ENCODE measurements at regions not wholly inside any gene's neighbourhood (a gene's known extent, or its start where the extent isn't known, plus 50 kb on each side); places are given as distances from the start of the nearest gene placed in this dataset.

- Histone ChIP-seq H3K27me3 (ENCODE audit: insufficient read depth, low read length) (no peaks in the 10 kb centered on the region), H2AFZ (ENCODE audit: low read depth, low read length, poor library complexity, severe bottlenecking) (no peak overlapping the region), H3K9ac (ENCODE audit: low read length) (no peak overlapping the region), H3K9me3 (ENCODE audit: control insufficient read depth in 1 of 2, insufficient read depth in 1 of 2, low read depth in 1 of 2, low read length in 2 of 2) (no peaks in the 10 kb centered on the region), H4K20me1 (ENCODE audit: insufficient read depth) (no peaks in the 10 kb centered on the region), H3K4me2 (ENCODE audit: low read length) (no peak overlapping the region), H3K79me2 (ENCODE audit: insufficient read depth, low read length) (no peaks in the 10 kb centered on the region), H3K4me1 (ENCODE audit: control insufficient read depth in 1 of 2, insufficient read depth in 2 of 2, low read length in 2 of 2) (no peaks in the 10 kb centered on the region), H3K9me2 (ENCODE audit: insufficient read depth) (no peaks in the 10 kb centered on the region), H3K27ac (ENCODE audit: low read depth, low read length) (no peak overlapping the region), H3K4me3 (replicated peaks in 1 of 2; ENCODE audit: low read depth in 1 of 2, low read length in 2 of 2) (no peak overlapping the region), H3K36me3 (ENCODE audit: control insufficient read depth in 1 of 2, insufficient read depth in 2 of 2, low read length in 2 of 2) (no peaks in the 10 kb centered on the region)
- no peak for ATAC-seq
- BruUV-seq (replicated peaks), result no TSS peak
- POLR2A ChIA-PET, result no interaction called here
- RAD21 ChIA-PET (ENCODE audit: low non-redundant PET in 1 of 2, low total read pairs in 2 of 2, uncharacterized antibody in 2 of 2, unreplicated experiment in 2 of 2), result no interaction called here
- intact Hi-C loops (cut with micrococcal nuclease), result no loop called here
- DNase-seq (ENCODE audit: low read depth, low spot score), result no peak
- TF ChIP-seq REST (IDR thresholded peaks at IDR 0.05; ENCODE audit: low read depth) (no peak), EZH2 (IDR thresholded peaks at IDR 0.05) (no peak), ZNF274 (IDR thresholded peaks at IDR 0.05; ENCODE audit: low read depth, low read length) (no peak), POLR2AphosphoS5 (IDR thresholded peaks at IDR 0.05; ENCODE audit: low read depth, low read length) (no peak), RAD21 (IDR thresholded peaks at IDR 0.05; ENCODE audit: low read depth) (no peak), SRF (IDR thresholded peaks at IDR 0.05; ENCODE audit: low read depth) (no peak), CEBPB (IDR thresholded peaks at IDR 0.05; ENCODE audit: low read depth) (no peak), POLR2A (IDR thresholded peaks at IDR 0.05; ENCODE audit: borderline replicate concordance, extremely low read depth, insufficient read depth, insufficient read length) (no peak), JUND (IDR thresholded peaks at IDR 0.05) (no peak), EGR1 (IDR thresholded peaks at IDR 0.05; ENCODE audit: low read depth) (no peak), TCF7L2 (IDR thresholded peaks at IDR 0.05; ENCODE audit: borderline replicate concordance, extremely low read depth, insufficient read depth, insufficient read length) (no peak), CBX3 (IDR thresholded peaks at IDR 0.05; ENCODE audit: low read depth) (no peak), CTCF (IDR thresholded peaks at IDR 0.05 in 2 of 3, conservative IDR thresholded peaks at IDR 0.05 in 1 of 3; ENCODE audit: borderline replicate concordance in 1 of 3, insufficient read depth in 1 of 3, low read depth in 2 of 3, low read length in 2 of 3) (no peak), SIN3A (IDR thresholded peaks at IDR 0.05; ENCODE audit: low read depth) (no peak), ZFX (IDR thresholded peaks at IDR 0.05) (no peak), SP1 (IDR thresholded peaks at IDR 0.05; ENCODE audit: low read depth) (no peak), MAX (IDR thresholded peaks at IDR 0.05) (no peak)
- CTCF ChIA-PET, result no interaction called here
Observed at GRCh38 chr7:12985752-12986151, 298.3 kb downstream of the ARL4A start.

Data from HCT116 (cell line).